Activated CD4-positive, CD25-positive, alpha-beta regulatory T cell treated with anti-CD3 and anti-CD28 coated beads, Interleukin-2, amount 50 U/mL, for 24 hours (primary cell): ENCODE measurements at regions not wholly inside any gene's neighbourhood (a gene's known extent, or its start where the extent isn't known, plus 50 kb on each side); places are given as distances from the start of the nearest gene placed in this dataset.
A peak's percentile ranks its signal among the peaks of the same experiment; 100 is the strongest.

Experiments
- ATAC-seq, 2 donors: fragments of 150-1000 bp; cut with Tn5 transposase; one replicate each; pipeline ENCODE4 v1.10.0; 2021; ENCODE audit warnings: mild to moderate bottlenecking in 1 of 2, moderate library complexity in 1 of 2

DNA sequence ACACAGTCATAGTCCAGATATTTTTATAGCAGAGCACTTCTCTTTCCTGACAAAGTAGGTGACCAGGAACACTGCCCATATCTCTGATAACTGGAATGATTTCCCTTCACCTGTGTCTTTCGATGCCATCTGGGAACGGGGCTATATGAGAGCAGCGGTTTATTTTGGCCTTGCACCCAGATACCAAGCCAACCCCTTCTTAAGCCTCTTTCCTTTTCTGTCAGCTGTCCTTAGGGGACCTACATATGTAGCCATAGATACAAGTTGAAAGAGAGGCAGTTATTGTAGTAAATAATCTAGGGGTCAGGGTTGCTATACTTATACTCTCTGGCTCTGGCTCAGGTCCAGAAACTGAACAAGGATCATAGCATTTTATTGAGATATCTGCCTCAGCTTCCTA is 128.8 kb downstream of the NHLRC3 start:
- no peak for ATAC-seq

GRCh38 chr13:39170711-39171110 is 132.5 kb downstream of the NHLRC3 start:
- ATAC-seq = no peak

DNA sequence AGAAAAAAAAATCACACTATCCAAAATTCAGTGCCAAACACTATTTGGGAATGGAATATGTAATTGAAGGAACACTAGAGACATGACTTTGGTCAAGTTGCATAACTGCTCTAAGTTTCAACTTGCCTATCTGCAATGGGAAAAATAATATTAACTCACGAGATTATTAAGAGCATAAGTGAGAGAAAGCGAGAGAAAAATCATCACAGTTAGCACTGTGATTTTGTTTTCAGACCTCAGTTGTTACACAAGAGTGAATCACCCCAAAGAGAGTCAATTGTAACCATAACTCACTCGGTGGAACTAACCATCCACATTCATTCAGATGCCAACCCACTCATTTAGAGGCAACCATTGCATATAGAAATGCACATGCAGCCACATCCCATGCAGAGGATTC is 147.1 kb downstream of the NHLRC3 start:
- ATAC-seq = no peak

- ATAC-seq = no peak
Measured at GRCh38 chr13:39186205-39186875, 148.1 kb downstream of the NHLRC3 start.

GRCh38 chr13:39189778-39190177 is 151.5 kb downstream of the NHLRC3 start:
- no peak for ATAC-seq

DNA sequence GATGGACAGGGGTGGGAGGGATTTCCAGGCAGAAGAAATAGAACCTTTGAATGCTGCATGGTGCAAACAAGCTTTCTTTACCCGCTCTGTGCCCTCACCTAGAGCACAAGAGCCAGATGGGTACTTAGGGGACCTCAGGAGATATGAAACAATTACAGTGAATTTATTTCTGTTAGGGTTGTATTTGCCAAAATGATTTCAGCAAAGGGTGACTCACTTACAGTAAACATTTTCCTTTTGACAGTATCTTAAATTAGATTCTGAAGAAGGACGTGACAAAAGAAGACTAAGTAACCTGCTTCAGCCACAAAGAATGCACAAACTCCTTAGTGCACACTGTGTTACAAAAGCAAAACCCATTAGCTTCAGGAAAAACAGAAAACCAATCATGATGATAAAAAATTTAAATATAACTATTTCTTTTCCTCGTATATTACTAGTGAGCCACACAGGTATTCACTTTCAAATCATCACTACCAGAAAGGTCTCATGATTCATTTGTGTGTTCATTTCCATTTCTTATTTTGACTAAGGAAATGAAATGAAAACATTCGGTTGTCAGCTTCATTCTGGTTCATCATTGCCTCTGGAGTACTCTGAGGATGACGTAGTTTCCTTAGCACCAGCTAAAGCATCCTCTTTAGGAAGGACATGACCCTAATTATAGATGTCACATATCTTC is 158.8 kb downstream of the NHLRC3 start:
- peak; percentile 77 to 82 for ATAC-seq

DNA sequence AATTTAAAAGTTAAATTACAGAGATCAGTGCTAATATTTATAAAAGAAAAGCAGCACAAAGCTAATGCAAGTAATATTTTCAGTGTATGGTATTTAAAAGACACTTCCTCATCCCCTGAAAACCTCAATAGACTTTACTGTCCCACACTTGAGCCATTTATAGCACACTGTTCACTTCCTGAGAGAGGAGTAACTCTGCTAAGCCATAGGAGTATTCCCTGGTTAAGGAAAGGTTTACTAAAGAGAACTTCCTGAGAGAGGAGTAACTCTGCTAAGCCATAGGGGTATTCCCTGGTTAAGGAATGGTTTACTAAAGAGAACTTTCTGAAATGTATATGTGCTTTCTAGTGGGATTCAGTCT is 159.4 kb downstream of the NHLRC3 start:
- no peak for ATAC-seq

DNA sequence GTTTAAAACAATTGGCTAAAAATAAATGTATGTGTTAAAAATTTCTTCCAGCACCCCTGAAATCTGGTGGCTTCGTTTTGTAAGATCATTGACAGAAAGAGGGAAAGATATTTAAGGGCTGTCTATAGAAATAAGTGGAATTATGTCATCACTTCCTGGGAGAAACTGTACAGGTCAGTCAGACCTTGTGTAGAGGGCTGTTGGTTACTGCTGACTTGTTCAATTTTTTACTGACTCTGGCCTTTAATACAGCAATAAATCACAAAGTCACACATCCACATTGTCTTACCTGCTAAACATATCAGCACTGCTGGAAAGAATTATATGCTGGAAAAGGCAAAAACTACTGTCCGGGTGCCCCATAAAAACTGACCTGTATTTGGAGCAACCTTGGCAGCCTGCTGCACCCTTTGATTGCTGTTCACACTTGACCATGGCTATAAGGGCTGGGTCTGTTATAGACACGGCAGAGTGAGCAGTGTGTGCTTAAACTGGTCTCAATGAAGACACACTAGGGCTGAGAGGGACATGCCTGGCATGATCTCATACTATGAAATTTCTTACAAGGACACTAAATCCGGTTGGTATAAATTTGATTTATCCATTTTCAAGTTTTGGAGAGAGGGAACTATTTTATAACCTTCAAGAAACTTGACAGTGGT is 162.1 kb downstream of the NHLRC3 start:
- no peak for ATAC-seq

DNA sequence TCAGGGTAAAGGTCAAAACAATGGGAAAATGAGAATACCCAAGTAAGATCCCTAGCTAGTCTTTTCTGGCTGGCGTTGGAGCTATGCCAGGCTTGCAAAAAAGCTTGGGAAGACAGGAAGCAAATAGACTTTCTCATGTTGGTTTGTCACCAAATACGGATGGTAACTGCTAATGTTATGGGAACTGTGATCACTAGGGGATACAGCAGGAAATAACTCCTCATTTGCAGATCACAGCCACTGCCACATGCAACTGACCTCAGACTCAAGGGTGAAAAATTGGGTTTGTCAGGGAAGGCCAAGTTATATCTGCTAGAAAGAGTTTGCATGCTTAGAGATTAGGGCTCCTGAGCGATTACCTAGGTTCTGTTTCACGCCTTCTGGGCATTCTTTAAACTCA is 162.9 kb downstream of the NHLRC3 start:
- no peak for ATAC-seq

DNA sequence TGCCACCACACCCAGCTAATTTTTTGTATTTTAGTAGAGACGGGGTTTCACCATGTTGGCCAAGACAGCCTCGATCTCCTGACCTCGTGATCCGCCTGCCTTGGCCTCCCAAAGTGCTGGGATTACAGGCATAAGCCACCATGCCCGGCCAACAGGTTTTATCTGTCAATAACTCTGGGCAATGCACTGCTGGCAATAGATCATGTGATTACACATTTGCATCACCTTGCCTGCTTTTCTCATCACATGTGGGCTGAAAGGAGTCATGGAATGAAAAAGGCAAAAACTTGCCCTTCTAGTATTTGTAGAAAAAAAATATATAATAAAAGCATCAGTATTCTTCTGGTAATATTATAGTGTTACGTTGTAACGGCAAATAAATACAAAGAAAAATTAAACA is 164.5 kb downstream of the NHLRC3 start:
- no peak for ATAC-seq

- ATAC-seq = no peak
Measured at GRCh38 chr13:39208636-39209035, 170.4 kb downstream of the NHLRC3 start.

GRCh38 chr13:39209731-39210531 is 171.7 kb downstream of the NHLRC3 start:
- no peak for ATAC-seq

GRCh38 chr13:39210961-39211534 is 172.8 kb downstream of the NHLRC3 start:
- ATAC-seq = no peak

DNA sequence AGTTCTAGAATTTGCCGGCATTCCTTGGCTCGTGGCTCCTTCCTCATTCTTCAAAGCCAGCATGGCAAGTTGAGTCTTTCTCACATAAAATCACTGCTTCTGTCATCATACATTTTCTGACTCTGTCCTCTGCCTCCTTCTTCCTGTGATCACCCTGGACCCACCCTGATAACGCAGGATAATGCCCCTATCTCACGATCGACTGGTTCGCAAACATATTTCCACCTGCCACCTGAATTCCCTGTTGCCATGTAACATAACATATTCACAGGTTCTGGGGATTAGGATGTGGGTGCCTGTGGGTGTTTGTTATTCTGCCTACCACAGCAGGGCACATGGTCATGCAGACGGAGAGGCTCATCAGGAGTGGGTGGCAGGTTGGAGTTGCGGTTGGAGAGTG is 177.7 kb downstream of the NHLRC3 start:
- ATAC-seq = no peak

- no peak for ATAC-seq
Measured at GRCh38 chr13:39217471-39217870, 179.2 kb downstream of the NHLRC3 start.

GRCh38 chr13:39224671-39225240 is 186.5 kb downstream of the NHLRC3 start:
- no peak for ATAC-seq

- no peak for ATAC-seq
Measured at GRCh38 chr13:39225860-39226259, 187.6 kb downstream of the NHLRC3 start.

DNA sequence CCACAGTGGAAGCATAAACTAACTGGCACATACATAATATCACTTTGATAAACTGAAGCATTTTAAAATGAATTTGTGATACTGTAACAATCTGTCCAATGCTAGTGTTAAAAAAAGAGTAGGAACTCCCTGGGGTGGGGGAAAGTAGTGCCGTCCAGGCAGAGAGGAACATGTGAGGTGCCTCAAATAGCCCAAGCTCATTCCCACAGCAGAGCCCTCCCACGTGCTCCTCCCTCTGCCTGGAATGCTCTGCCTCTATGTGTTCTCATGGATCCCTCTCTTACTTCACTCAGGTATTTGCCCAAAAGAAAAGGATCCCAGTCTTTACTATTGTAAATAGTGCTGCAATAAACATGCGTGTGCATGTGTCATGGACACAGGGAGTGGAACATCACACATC is 188.1 kb downstream of the NHLRC3 start:
- ATAC-seq = no peak

- ATAC-seq = no peak
Measured at GRCh38 chr13:39232401-39232980, 194.2 kb downstream of the NHLRC3 start.

DNA sequence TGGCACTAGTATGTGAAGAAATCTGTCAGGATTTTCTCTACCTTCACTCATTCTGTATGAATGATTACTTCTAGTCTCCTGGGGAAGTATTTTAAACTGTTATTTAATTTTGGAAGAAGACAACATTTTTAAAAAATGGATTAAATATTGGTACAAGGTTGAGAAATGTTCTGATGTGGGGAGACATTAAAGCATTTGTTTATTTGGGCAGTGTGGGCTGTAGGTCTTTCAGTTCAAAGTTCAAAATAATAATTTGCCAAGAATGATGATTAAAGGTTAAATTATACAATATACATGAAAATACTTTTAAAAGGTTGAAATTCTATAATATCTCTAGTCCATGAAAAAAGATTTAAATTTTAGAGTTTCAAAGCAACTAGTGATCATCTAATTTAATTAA is 194.7 kb downstream of the NHLRC3 start:
- no peak for ATAC-seq

DNA sequence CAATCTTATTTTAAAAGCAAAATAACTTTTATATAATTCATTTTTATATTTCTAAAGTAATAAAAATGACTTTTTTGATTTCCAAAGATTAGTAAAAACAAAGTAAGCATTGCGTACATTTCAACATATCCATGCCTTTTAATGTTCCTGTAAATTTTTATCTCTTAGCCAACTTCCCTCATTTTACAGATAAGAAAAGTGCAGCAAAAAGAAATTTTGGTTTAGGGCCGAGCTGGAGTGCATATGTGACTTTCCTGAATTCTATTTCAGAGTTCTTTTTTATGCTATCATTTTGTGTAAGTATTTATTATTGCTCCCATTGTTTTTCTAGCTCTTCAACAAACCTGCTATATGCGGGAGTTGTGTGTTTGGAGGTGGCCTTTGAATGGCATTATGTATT is 195.3 kb downstream of the NHLRC3 start:
- no peak for ATAC-seq

DNA sequence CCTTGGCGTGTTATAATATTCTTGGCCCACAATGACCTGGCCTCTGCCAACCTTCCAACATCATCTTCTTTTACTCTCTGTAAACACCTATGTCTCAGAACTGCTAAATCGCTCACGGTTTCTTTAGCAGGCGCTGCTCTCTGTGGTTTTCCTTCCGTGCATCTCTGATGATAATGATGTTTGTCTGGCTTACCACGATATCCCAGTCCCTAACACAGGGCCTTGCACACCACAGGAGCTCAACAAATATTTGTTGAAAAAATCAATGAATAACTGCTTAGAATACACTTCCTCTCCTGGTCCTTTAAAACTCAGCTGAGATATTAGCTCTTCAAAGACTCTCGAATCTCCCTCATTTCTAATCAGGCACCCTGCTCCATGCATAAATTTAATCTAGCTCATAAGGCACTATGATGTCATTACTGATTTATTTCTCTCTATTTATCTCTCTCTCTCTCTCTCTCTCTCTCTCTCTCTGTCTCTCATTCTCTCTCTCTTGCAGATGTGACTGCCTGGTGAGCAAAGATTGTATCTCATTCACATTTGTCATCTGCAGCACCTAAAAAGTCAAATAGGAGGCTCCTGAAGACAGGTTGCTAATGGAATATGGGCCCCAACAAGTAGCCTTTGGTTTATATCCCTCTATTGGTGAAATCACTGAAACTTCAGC is 206.4 kb downstream of the NHLRC3 start:
- no peak for ATAC-seq
